CD4-positive, alpha-beta memory T cell (primary cell): ENCODE measurements at regions not wholly inside any gene's neighbourhood (a gene's known extent, or its start where the extent isn't known, plus 50 kb on each side); places are given as distances from the start of the nearest gene placed in this dataset.

Source experiments
- CTCF ChIA-PET: fragments of 350-600 bp; sonication (Branson Sonifier 250); formaldehyde crosslinking; loops from one replicate; lab custom pipeline; 2021; ENCODE audit warnings: inconsistent platforms; ENCODE audit not compliant: partially characterized antibody; lab: Charles Lee
- POLR2A ChIA-PET: fragments of 350-600 bp; sonication (Branson Sonifier 250); formaldehyde crosslinking; loops from one replicate; lab custom pipeline; 2021; ENCODE audit not compliant: partially characterized antibody; lab: Charles Lee
- DNase-seq, 5 donors: peaks; one replicate each; pipeline versions ENCODE4 v3.0.0 to v3.0.0-alpha.2; 2020 to 2022; ENCODE audit warnings: mixed read lengths in 1 of 5
- H3K27ac ChIP-seq: one replicate; pipeline ENCODE4 v1.7.0; 2013; ENCODE audit warnings: low read depth, low read length
- H3K27me3 ChIP-seq: 2 replicates; pipeline ENCODE4 v1.7.0; 2013; ENCODE audit warnings: mild to moderate bottlenecking, low read length, moderate library complexity; ENCODE audit not compliant: insufficient read depth
- H3K36me3 ChIP-seq: 2 replicates; pipeline ENCODE4 v1.7.0; 2013; ENCODE audit warnings: mild to moderate bottlenecking, low read length, moderate library complexity; ENCODE audit not compliant: insufficient read depth
- H3K4me1 ChIP-seq: 2 replicates; pipeline ENCODE4 v1.7.0; 2013; ENCODE audit warnings: mild to moderate bottlenecking, low read length, moderate library complexity; ENCODE audit not compliant: insufficient read depth
- H3K4me3 ChIP-seq, 2 donors: one replicate each; pipeline ENCODE4 v1.7.0; 2013; ENCODE audit warnings: low read length in 2 of 2, mild to moderate bottlenecking in 1 of 2
- H3K9me3 ChIP-seq, 2 donors: one replicate each; pipeline ENCODE4 v1.7.0; 2013; ENCODE audit warnings: low read length in 2 of 2, control low read depth in 1 of 2; ENCODE audit not compliant: control insufficient read depth in 1 of 2
- H3K27ac Mint-ChIP-seq, 7 donors: one replicate each; pipeline ENCODE4 v1.8.0; 2020 to 2021; ENCODE audit warnings: mixed read lengths in 7 of 7, mild to moderate bottlenecking in 6 of 7, inconsistent platforms in 3 of 7, moderate library complexity in 3 of 7
- H3K27me3 Mint-ChIP-seq, 2 donors: one replicate each; pipeline ENCODE4 v1.8.0; 2020 to 2021; ENCODE audit warnings: mixed read lengths in 2 of 2
- H3K36me3 Mint-ChIP-seq, 2 donors: one replicate each; pipeline ENCODE4 v1.8.0; 2020 to 2021; ENCODE audit warnings: mixed read lengths in 2 of 2, inconsistent platforms in 1 of 2, mild to moderate bottlenecking in 1 of 2
- H3K4me1 Mint-ChIP-seq, 4 donors: one replicate each; pipeline ENCODE4 v1.8.0; 2020 to 2021; ENCODE audit warnings: mixed read lengths in 4 of 4, mild to moderate bottlenecking in 1 of 4
- H3K4me3 Mint-ChIP-seq, 8 donors: one replicate each; pipeline ENCODE4 v1.8.0; 2020 to 2021; ENCODE audit warnings: mixed read lengths in 8 of 8, mild to moderate bottlenecking in 7 of 8, moderate library complexity in 6 of 8, inconsistent platforms in 3 of 8
- H3K9me3 Mint-ChIP-seq, 8 donors: one replicate each; pipeline ENCODE4 v1.8.0; 2020 to 2021; ENCODE audit warnings: mixed read lengths in 8 of 8, mild to moderate bottlenecking in 5 of 8, inconsistent platforms in 3 of 8, moderate library complexity in 1 of 8
- intact Hi-C: fragments of 100-400 bp; cut with micrococcal nuclease; formaldehyde crosslinking; loops from one replicate; pipeline ENCODE4 v1.15.1; 2023

GRCh38 chr16:54447576-54448440 is 161.2 kb upstream of the IRX3 start:
- Histone ChIP-seq H3K36me3 (no peaks in the 10 kb centered on the region), H3K27ac (no peak overlapping the region), H3K4me1 (no peaks in the 10 kb centered on the region), H3K4me3 (no peak overlapping the region), H3K9me3 (no peaks in the 10 kb centered on the region), H3K27me3 (no peaks in the 10 kb centered on the region)
- ChIA-PET CTCF (no interaction called here), POLR2A (no interaction called here)
- H3K36me3 Mint-ChIP-seq = no peaks in the 10 kb centered on the region
- peaks cover 0 to 6% of the 10 kb centered on the region in 2 donors for H3K27me3 Mint-ChIP-seq
- H3K4me3 Mint-ChIP-seq = no peak overlapping the region
- peaks cover 0 to 1% (median 0%) of the 10 kb centered on the region in 8 donors for H3K9me3 Mint-ChIP-seq
- no peak for DNase-seq
- no peak overlapping the region for H3K27ac Mint-ChIP-seq
- intact Hi-C loops = no loop called here
- no peaks in the 10 kb centered on the region for H3K4me1 Mint-ChIP-seq

DNA sequence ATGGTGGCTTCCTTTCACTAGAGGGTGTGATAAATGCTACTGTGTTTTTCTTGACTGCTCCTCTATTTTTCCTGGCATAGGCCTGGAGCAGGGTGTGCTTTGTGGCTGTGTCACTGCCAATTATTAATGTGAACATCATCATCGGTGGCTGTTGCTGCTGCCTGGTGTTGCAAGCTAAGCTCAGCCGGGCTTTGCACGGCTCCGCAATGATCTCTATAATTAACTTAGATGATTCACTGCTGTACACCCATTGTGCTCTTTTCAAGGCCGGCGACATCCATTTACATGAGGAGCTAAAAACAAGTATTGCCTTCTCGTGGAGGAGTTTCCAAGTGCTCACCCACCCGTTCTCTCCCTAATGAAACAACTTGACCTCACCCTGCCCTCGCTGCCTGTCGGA is 160.1 kb upstream of the IRX3 start:
- H3K27ac ChIP-seq = no peak overlapping the region
- ChIA-PET CTCF (no interaction called here), POLR2A (no interaction called here)
- H3K27ac Mint-ChIP-seq = no peak overlapping the region
- peaks cover 0 to 8% of the 10 kb centered on the region in 2 donors for H3K27me3 Mint-ChIP-seq
- no peak overlapping the region for H3K4me3 ChIP-seq
- intact Hi-C loops = no loop called here
- DNase-seq = no peak
- H3K4me3 Mint-ChIP-seq = no peak overlapping the region
- no peaks in the 10 kb centered on the region for H3K36me3 ChIP-seq
- no peaks in the 10 kb centered on the region for H3K9me3 ChIP-seq
- no peaks in the 10 kb centered on the region for H3K27me3 ChIP-seq
- H3K4me1 ChIP-seq = no peaks in the 10 kb centered on the region
- H3K9me3 Mint-ChIP-seq = peaks cover 0 to 1% (median 0%) of the 10 kb centered on the region in 8 donors
- no peaks in the 10 kb centered on the region for H3K4me1 Mint-ChIP-seq
- no peaks in the 10 kb centered on the region for H3K36me3 Mint-ChIP-seq

GRCh38 chr16:54444851-54445458 is 158.4 kb upstream of the IRX3 start:
- no peaks in the 10 kb centered on the region for H3K36me3 ChIP-seq
- Mint-ChIP-seq H3K36me3 (no peaks in the 10 kb centered on the region), H3K9me3 (no peaks in the 10 kb centered on the region), H3K27me3 (peaks cover 0 to 4% of the 10 kb centered on the region in 2 donors), H3K4me1 (no peaks in the 10 kb centered on the region), H3K4me3 (no peak overlapping the region), H3K27ac (no peak overlapping the region)
- H3K9me3 ChIP-seq = no peaks in the 10 kb centered on the region
- ChIA-PET CTCF (no interaction called here), POLR2A (no interaction called here)
- H3K4me3 ChIP-seq = no peak overlapping the region
- intact Hi-C loops = no loop called here
- H3K4me1 ChIP-seq = no peaks in the 10 kb centered on the region
- no peaks in the 10 kb centered on the region for H3K27me3 ChIP-seq
- no peak overlapping the region for H3K27ac ChIP-seq
- no peak for DNase-seq

DNA sequence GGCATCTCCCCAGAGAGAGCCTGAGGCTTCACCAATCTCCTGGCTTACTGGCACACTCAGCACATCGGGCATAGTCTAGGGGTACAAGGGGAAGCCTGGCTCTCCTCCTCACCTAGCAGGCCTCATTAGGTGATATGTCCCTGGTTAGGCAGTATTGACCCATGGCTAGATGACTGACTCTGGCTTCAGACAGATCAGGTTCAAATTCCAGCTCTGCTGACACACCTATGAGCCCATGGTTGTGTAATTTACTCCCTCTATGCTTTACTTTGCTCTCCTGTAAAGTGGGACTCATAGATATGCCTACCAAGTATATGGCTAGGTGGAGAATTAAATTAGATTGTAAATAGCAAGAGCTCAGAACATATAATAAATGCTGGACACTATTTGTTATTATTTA is 157.3 kb upstream of the IRX3 start:
- no peaks in the 10 kb centered on the region for H3K36me3 Mint-ChIP-seq
- no peak overlapping the region for H3K27ac Mint-ChIP-seq
- peaks cover 0 to 4% of the 10 kb centered on the region in 2 donors for H3K27me3 Mint-ChIP-seq
- intact Hi-C loops = no loop called here
- H3K9me3 Mint-ChIP-seq = peaks cover 0 to 2% (median 0%) of the 10 kb centered on the region in 8 donors
- ChIA-PET CTCF (no interaction called here), POLR2A (no interaction called here)
- Histone ChIP-seq H3K36me3 (no peaks in the 10 kb centered on the region), H3K27me3 (no peaks in the 10 kb centered on the region), H3K4me3 (no peak overlapping the region), H3K4me1 (no peaks in the 10 kb centered on the region), H3K9me3 (no peaks in the 10 kb centered on the region), H3K27ac (no peak overlapping the region)
- no peaks in the 10 kb centered on the region for H3K4me1 Mint-ChIP-seq
- no peak overlapping the region for H3K4me3 Mint-ChIP-seq
- DNase-seq = no peak

DNA sequence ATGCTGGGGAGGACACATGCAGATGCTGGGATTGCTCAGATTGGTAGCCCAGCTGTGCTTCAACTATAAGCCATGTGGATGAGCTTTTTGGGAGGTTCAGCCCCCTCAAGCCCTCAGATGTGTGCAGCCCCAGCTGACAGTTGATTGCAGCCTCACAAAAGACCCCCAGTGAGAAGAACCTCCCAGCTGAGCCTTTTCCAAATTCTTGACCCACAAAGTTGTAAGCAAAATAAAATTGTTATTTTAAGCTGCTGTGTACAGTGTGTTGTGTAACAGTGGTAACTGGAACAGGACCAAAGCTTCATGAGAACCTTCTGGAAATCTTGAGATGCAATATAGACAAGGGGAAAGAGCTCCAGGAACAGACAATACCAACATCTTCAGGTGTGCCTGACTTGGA is 156.8 kb upstream of the IRX3 start:
- no peak overlapping the region for H3K4me3 ChIP-seq
- no peaks in the 10 kb centered on the region for H3K36me3 ChIP-seq
- no peak for DNase-seq
- Mint-ChIP-seq H3K27ac (no peak overlapping the region), H3K36me3 (no peaks in the 10 kb centered on the region), H3K9me3 (peaks cover 0 to 5% (median 0%) of the 10 kb centered on the region in 8 donors), H3K27me3 (peaks cover 0 to 4% of the 10 kb centered on the region in 2 donors), H3K4me3 (no peak overlapping the region), H3K4me1 (no peaks in the 10 kb centered on the region)
- intact Hi-C loops = no loop called here
- ChIA-PET POLR2A (no interaction called here), CTCF (no interaction called here)
- no peaks in the 10 kb centered on the region for H3K4me1 ChIP-seq
- no peaks in the 10 kb centered on the region for H3K27me3 ChIP-seq
- no peaks in the 10 kb centered on the region for H3K9me3 ChIP-seq
- no peak overlapping the region for H3K27ac ChIP-seq

- no peaks in the 10 kb centered on the region for H3K9me3 ChIP-seq
- H3K4me3 ChIP-seq = no peak overlapping the region
- H3K27ac Mint-ChIP-seq = no peak overlapping the region
- CTCF ChIA-PET = no interaction called here
- no peak overlapping the region for H3K27ac ChIP-seq
- no peaks in the 10 kb centered on the region for H3K27me3 ChIP-seq
- intact Hi-C loops = no loop called here
- H3K4me3 Mint-ChIP-seq = no peak overlapping the region
- H3K27me3 Mint-ChIP-seq = peaks cover 1 to 4% of the 10 kb centered on the region in 2 donors
- POLR2A ChIA-PET = no interaction called here
- peaks cover 0 to 5% (median 0%) of the 10 kb centered on the region in 8 donors for H3K9me3 Mint-ChIP-seq
- no peaks in the 10 kb centered on the region for H3K4me1 ChIP-seq
- H3K36me3 ChIP-seq = no peaks in the 10 kb centered on the region
- no peak for DNase-seq
- peaks cover 0 to 4% (median 0%) of the 10 kb centered on the region in 4 donors for H3K4me1 Mint-ChIP-seq
- no peaks in the 10 kb centered on the region for H3K36me3 Mint-ChIP-seq
These were observed 156.3 kb upstream of the IRX3 start for GRCh38 chr16:54442864-54443263.

DNA sequence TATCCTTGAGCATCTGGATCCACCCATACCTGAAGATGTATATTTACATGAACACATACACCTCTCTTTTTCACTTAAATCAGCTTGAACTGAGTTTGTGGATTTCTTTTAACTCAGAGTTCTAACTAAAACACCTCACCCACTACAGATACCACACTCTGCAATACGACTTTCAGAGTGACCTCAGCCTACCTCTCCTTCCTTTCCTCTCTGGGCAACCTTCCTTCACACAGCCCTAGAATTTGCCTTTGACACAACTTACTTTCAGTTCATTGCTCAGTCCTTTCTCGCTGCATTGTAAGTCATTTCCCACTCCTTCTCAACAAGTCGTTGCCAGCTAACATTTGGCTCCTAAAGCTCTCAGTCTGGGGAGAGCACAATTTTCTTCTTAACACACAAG is 151.9 kb upstream of the IRX3 start:
- H3K9me3 ChIP-seq = no peaks in the 10 kb centered on the region
- H3K27me3 ChIP-seq = peaks cover 2% of the 10 kb centered on the region
- POLR2A ChIA-PET = no interaction called here
- Mint-ChIP-seq H3K36me3 (no peaks in the 10 kb centered on the region), H3K27ac (no peak overlapping the region), H3K9me3 (peaks cover 0 to 7% (median 5%) of the 10 kb centered on the region in 8 donors), H3K27me3 (peaks cover 1 to 11% of the 10 kb centered on the region in 2 donors), H3K4me1 (peaks cover 0 to 4% (median 0%) of the 10 kb centered on the region in 4 donors), H3K4me3 (no peak overlapping the region)
- no peak overlapping the region for H3K27ac ChIP-seq
- no peaks in the 10 kb centered on the region for H3K36me3 ChIP-seq
- no peaks in the 10 kb centered on the region for H3K4me1 ChIP-seq
- no peak for DNase-seq
- H3K4me3 ChIP-seq = no peak overlapping the region
- intact Hi-C loops = no loop called here
- CTCF ChIA-PET = no interaction called here
